Nephron (organoid): ENCODE measurements at regions not wholly inside any gene's neighbourhood (a gene's known extent, or its start where the extent isn't known, plus 50 kb on each side); places are given as distances from the start of the nearest gene placed in this dataset.

ENCODE experiments used
- H3K27ac Mint-ChIP-seq, 3 experiments: 2 replicates each; pipeline ENCODE4 v1.8.0; 2020; ENCODE audit warnings: mixed read lengths in 3 of 3, mild to moderate bottlenecking in 2 of 3, moderate library complexity in 1 of 3
- H3K27me3 Mint-ChIP-seq: 2 replicates; pipeline ENCODE4 v1.8.0; 2021; ENCODE audit warnings: low read depth, mild to moderate bottlenecking, moderate library complexity, mixed read lengths
- H3K36me3 Mint-ChIP-seq: 2 replicates; pipeline ENCODE4 v1.8.0; 2020; ENCODE audit warnings: low read depth, mixed read lengths
- H3K4me1 Mint-ChIP-seq: 2 replicates; pipeline ENCODE4 v1.8.0; 2020; ENCODE audit warnings: mixed read lengths
- H3K4me3 Mint-ChIP-seq, 3 experiments: 2 replicates each; pipeline ENCODE4 v1.8.0; 2020; ENCODE audit warnings: mild to moderate bottlenecking in 3 of 3, mixed read lengths in 3 of 3, moderate library complexity in 2 of 3
- H3K9me3 Mint-ChIP-seq: 2 replicates; pipeline ENCODE4 v1.8.0; 2020; ENCODE audit warnings: mixed read lengths
- CTCF ChIP-seq, 3 experiments: fragments of 200-600 bp; sonication (generic); IDR thresholded peaks; one replicate each; pipeline ENCODE4 v1.5.0; 2021; ENCODE audit warnings: antibody characterized with exemption in 3 of 3; ENCODE audit not compliant: unreplicated experiment in 3 of 3

- Mint-ChIP-seq H3K27me3 (peaks cover 3% of the 10 kb centered on the region), H3K36me3 (peaks cover 34% of the 10 kb centered on the region), H3K4me1 (peaks cover 12% of the 10 kb centered on the region), H3K27ac (no peak overlapping the region), H3K9me3 (no peaks in the 10 kb centered on the region), H3K4me3 (no peak overlapping the region)
- TF ChIP-seq CTCF (IDR thresholded peaks at IDR 0.05; ENCODE audit: unreplicated experiment in 3 of 3), result no peak
These were observed 132.6 kb upstream of the MTHFD1L start for GRCh38 chr6:150732765-150733539.

- Mint-ChIP-seq H3K36me3 (peaks cover 36% of the 10 kb centered on the region), H3K4me3 (no peak overlapping the region), H3K4me1 (peaks cover 15% of the 10 kb centered on the region), H3K27ac (no peak overlapping the region), H3K27me3 (peaks cover 3% of the 10 kb centered on the region), H3K9me3 (no peaks in the 10 kb centered on the region)
- no peak for TF ChIP-seq CTCF (IDR thresholded peaks at IDR 0.05; ENCODE audit: unreplicated experiment in 3 of 3)
These were observed 131.8 kb upstream of the MTHFD1L start for GRCh38 chr6:150733726-150734125.

DNA sequence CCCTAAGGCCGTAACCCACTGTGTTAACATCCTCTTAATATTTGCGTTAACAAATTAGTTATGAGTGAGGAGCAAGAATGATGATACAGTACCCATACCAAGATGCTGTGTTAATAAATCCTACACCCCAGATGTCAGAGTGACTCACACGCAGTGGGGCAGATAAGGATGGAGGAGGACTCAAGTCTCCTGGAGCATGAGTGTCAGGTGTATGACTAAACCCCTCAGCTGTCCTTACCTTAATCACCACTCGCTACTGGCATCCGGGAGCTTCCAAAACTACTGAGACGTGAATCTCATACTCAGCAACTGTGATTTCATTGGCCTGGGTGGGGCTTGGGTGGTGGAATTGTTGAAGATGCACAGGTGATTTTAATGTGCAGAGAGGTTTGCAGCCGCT, 131.3 kb upstream of the MTHFD1L start:
- TF ChIP-seq CTCF (IDR thresholded peaks at IDR 0.05; ENCODE audit: unreplicated experiment in 3 of 3), result no peak
- Mint-ChIP-seq H3K9me3 (no peaks in the 10 kb centered on the region), H3K27me3 (peaks cover under 1% of the 10 kb centered on the region), H3K4me3 (no peak overlapping the region), H3K36me3 (peaks cover 36% of the 10 kb centered on the region), H3K27ac (no peak overlapping the region), H3K4me1 (peaks cover 18% of the 10 kb centered on the region)

DNA sequence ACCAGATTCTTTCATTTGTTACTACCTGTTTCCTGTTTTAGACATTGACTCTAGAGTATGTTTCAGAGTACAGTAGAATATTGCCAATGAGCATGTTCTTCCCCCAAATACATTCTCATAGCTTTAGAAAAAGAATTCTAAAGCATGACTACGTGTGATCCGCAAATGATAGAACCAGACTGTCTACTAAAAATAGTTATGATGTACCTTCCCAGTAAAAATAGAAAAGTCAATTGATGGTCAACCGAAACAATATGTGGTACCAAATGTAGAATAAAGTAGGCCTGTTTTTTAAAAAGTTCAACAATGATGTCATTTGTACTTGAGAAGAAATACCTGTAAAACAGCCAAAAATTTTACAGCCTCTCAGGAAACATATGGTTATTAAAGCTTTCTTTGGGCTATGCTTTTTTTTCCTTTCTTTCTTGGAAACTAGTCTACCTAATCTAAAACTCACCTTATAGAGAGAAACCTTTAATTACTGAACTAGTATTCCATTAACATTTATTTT, 130.1 kb upstream of the MTHFD1L start:
- Mint-ChIP-seq H3K36me3 (peaks cover 32% of the 10 kb centered on the region), H3K4me3 (no peak overlapping the region), H3K27me3 (no peaks in the 10 kb centered on the region), H3K4me1 (peaks cover 10% of the 10 kb centered on the region), H3K9me3 (no peaks in the 10 kb centered on the region), H3K27ac (no peak overlapping the region)
- TF ChIP-seq CTCF (IDR thresholded peaks at IDR 0.05; ENCODE audit: unreplicated experiment in 3 of 3), result no peak

- Mint-ChIP-seq H3K9me3 (no peaks in the 10 kb centered on the region), H3K27ac (no peak overlapping the region), H3K27me3 (no peaks in the 10 kb centered on the region), H3K36me3 (peaks cover 31% of the 10 kb centered on the region), H3K4me3 (no peak overlapping the region), H3K4me1 (peaks cover 10% of the 10 kb centered on the region)
- no peak for TF ChIP-seq CTCF (IDR thresholded peaks at IDR 0.05; ENCODE audit: unreplicated experiment in 3 of 3)
These were observed 127.3 kb upstream of the MTHFD1L start for GRCh38 chr6:150738092-150738629.
